Muscle layer of duodenum (tissue), 2 donors: ENCODE measurements at regions not wholly inside any gene's neighbourhood (a gene's known extent, or its start where the extent isn't known, plus 50 kb on each side); places are given as distances from the start of the nearest gene placed in this dataset.
"Not testable (repeated sequence)": the region's sequence is repeated elsewhere in the genome, so short reads cannot be mapped to it uniquely, and the experiment has no call there.

Experiments used
- H3K27ac ChIP-seq: one replicate; pipeline ENCODE4 v1.7.0; 2013; ENCODE audit warnings: mild to moderate bottlenecking, low read length
- H3K27me3 ChIP-seq: one replicate; pipeline ENCODE4 v1.7.0; 2013; ENCODE audit warnings: low read depth, mild to moderate bottlenecking, control low read depth, low read length
- H3K36me3 ChIP-seq, 2 donors: one replicate each; pipeline ENCODE4 v1.7.0; 2013; ENCODE audit warnings: low read length in 2 of 2, control low read depth in 1 of 2, mild to moderate bottlenecking in 1 of 2; ENCODE audit not compliant: insufficient read depth in 2 of 2, control insufficient read depth in 1 of 2
- H3K4me1 ChIP-seq, 2 donors: one replicate each; pipeline ENCODE4 v1.7.0; 2013; ENCODE audit warnings: low read length in 2 of 2, mild to moderate bottlenecking in 2 of 2, control low read depth in 1 of 2, moderate library complexity in 1 of 2; ENCODE audit not compliant: insufficient read depth in 2 of 2, control insufficient read depth in 1 of 2
- H3K4me3 ChIP-seq, 2 donors: one replicate each; pipeline ENCODE4 v1.7.0; 2013; ENCODE audit warnings: low read length in 2 of 2, low read depth in 1 of 2, mild to moderate bottlenecking in 1 of 2
- H3K9me3 ChIP-seq, 2 donors: one replicate each; pipeline ENCODE4 v1.7.0; 2013; ENCODE audit warnings: low read length in 2 of 2, control low read depth in 1 of 2, mild to moderate bottlenecking in 1 of 2; ENCODE audit not compliant: control insufficient read depth in 1 of 2
- donor health status: healthy.

DNA sequence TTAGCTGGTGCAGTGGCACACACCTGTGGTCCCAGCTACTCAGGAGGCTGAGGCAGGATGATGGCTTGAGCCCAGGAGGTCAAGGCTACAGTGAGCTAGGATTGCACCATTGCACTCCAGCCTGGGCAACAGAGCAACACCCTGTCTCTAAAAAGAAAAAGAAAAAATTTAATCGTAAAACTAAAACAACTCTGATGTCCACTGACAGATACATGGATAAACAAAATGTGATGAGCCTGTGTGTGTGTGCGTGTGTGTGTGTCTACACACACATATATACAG is 99.6 kb downstream of the TPRA1 start:
- H3K4me3 ChIP-seq, H3K4me1 ChIP-seq, H3K27me3 ChIP-seq, H3K27ac ChIP-seq, H3K9me3 ChIP-seq, H3K36me3 ChIP-seq: not testable (repeated sequence)

DNA sequence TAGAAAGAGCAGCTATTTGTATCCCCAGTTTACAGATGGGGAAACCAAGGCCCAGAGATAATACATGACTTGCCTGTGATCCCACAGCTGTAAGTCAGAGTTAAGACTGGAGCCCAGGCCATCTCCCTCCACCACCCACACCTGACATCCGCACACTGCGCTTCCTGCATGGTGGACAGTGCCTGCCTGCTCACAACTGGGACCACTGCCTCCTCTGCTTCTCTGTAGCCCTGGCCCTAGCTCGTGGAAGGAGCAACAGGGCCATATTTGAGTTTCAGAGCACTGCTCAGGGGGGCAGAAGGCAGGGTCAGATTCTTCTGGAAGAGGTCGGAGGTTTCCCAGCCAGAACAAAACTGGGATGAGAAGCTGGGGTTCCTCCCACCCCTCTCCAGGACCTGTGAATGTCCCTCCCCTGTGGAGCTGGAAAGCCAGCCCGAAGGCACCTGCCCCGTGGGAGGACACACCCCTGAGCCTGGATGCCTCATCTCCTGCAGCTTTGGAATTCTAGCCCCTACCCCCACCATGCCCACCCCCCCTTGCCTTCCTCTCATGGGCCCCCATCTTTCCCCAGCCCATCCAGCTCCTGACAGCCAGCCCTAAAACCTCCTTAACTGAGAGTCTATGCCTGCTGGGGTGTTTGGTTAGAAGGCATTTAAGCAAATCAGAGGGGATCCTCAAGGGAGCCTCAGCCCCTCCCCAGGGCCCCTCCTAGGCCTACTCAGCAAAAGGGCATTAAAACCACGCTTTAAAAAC is 100.1 kb downstream of the TPRA1 start:
- Histone ChIP-seq H3K27ac (no peak overlapping the region), H3K27me3 (no peaks in the 10 kb centered on the region), H3K9me3 (no peaks in the 10 kb centered on the region)

DNA sequence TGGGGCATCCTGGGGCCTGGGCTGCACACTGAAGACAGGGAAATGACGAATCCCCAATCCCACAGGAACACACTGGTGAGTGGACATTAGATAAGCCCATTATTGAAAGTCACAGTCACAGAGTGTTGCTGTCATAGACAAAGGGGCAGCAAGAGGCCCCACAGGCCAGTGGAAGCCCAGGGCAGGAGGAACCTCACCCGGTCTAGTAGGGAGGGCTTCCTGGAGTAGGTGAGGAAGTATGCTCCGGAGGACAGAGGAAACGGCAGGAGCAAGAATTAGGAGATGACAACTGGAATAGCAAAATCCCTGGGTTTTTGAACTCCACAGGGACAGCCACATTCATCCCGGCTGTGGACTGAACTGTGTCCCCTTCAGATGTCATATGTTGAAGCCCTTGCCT is 101.2 kb downstream of the TPRA1 start:
- H3K27me3 ChIP-seq: no peaks in the 10 kb centered on the region
- H3K4me1 ChIP-seq: no peaks in the 10 kb centered on the region
- H3K4me3 ChIP-seq: no peak overlapping the region
- H3K36me3 ChIP-seq: no peaks in the 10 kb centered on the region
- no peak overlapping the region for H3K27ac ChIP-seq
- H3K9me3 ChIP-seq: no peaks in the 10 kb centered on the region

More for the DNA sequence above, 100.1 kb downstream of the TPRA1 start:
- Histone ChIP-seq H3K4me3 (no peak overlapping the region), H3K4me1 (no peaks in the 10 kb centered on the region), H3K36me3 (no peaks in the 10 kb centered on the region)

DNA sequence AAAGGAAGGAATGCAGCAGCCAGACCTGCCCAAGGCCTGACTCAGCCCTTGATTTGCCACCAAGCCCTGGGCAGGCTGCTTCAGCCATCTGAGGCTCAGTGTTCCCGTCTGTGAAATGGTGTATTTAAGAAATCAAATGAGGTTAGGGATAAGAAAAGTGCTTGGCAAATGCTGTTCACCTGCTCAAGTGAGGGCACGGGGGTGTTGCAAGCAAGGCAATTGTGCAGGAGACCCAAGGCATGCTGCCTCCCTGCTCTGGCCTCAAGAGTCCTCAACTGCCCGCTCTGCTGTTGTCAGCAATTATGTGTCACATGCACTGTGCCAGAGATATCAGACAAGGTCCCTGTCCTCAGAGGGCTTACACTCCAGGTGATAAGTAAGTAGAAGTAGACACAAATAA is 101.8 kb downstream of the TPRA1 start:
- no peaks in the 10 kb centered on the region for H3K9me3 ChIP-seq
- no peaks in the 10 kb centered on the region for H3K36me3 ChIP-seq
- no peak overlapping the region for H3K4me3 ChIP-seq
- H3K27ac ChIP-seq: no peak overlapping the region
- no peaks in the 10 kb centered on the region for H3K27me3 ChIP-seq
- no peaks in the 10 kb centered on the region for H3K4me1 ChIP-seq

DNA sequence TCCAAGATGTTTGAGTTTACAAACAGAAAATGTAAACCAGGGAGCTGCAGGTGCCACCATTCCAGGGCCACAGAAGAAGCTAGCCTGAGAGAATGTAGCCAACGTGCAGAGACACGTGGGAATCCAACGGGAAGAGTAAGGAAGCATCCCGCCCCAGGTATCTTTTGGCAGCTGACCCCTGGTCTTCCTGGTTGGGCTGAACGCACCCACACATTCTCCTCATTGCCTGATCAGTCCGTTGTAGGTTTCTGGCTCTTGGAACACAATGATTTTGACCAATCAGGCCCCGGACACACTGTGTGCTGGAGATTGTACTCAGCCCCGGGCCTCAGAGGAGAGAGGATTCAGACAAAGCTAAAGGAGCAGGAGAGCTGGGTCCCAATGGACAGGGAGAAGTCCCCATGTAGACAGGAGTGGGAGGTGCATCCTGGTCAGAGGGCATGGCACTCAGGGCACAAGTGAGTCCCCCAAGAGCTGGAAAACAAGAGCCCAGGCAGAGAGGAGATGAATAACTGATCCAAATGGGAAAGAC is 102.3 kb downstream of the TPRA1 start:
- H3K36me3 ChIP-seq: no peaks in the 10 kb centered on the region
- no peaks in the 10 kb centered on the region for H3K4me1 ChIP-seq
- H3K27me3 ChIP-seq: no peaks in the 10 kb centered on the region
- H3K4me3 ChIP-seq: no peak overlapping the region
- no peak overlapping the region for H3K27ac ChIP-seq
- no peaks in the 10 kb centered on the region for H3K9me3 ChIP-seq

DNA sequence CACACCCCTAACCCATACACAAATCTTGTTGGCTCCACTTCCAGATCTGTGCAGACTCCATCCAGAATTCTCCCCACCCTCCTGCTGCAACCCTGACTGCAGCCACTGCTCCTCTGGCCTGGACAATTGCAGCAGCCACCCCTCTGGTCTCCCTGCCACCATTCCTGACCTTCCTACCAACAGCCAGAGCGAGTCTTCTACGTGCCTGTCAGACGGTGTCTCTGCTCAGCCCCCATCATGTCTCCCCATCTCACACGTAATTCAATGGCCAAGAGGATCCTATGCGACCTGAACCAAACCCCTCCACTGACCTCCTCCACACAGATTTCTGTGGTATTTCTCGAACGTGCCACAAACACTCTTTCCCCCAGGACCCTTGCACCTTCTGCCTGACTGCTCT is 103.3 kb downstream of the TPRA1 start:
- Histone ChIP-seq H3K4me1 (no peaks in the 10 kb centered on the region), H3K9me3 (no peaks in the 10 kb centered on the region), H3K36me3 (no peaks in the 10 kb centered on the region), H3K4me3 (no peak overlapping the region), H3K27me3 (no peaks in the 10 kb centered on the region), H3K27ac (no peak overlapping the region)

DNA sequence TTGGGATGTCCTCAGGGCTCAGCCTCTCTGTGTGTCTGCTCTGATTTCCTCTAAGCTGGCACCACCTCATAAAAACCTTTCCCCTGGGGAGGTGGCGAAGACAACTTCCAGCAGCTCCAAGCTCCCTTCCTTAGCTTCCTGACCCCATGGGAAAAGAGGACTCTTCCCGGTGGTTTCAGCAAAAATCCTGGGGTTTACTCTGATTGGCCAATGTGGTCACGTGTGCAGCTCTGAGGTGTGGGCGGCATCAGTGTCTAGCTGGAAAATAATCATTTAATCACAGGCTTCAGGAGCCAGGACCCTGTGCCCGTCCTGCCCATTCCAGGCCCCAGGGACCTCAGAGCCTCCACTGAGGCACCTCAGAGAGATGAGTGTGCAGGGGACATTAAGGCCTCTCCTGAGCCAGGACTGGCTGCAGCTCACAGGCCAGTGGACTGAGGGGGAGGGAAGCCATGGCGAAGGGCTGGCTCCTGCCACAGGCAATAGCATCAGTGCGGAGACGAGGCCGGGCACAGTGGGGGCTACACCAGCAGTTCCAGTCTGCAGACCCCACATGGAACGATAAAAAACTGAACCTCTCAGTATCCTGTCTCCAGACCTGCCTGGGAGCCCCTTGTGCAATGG is 104.1 kb downstream of the TPRA1 start:
- H3K9me3 ChIP-seq: no peaks in the 10 kb centered on the region

DNA sequence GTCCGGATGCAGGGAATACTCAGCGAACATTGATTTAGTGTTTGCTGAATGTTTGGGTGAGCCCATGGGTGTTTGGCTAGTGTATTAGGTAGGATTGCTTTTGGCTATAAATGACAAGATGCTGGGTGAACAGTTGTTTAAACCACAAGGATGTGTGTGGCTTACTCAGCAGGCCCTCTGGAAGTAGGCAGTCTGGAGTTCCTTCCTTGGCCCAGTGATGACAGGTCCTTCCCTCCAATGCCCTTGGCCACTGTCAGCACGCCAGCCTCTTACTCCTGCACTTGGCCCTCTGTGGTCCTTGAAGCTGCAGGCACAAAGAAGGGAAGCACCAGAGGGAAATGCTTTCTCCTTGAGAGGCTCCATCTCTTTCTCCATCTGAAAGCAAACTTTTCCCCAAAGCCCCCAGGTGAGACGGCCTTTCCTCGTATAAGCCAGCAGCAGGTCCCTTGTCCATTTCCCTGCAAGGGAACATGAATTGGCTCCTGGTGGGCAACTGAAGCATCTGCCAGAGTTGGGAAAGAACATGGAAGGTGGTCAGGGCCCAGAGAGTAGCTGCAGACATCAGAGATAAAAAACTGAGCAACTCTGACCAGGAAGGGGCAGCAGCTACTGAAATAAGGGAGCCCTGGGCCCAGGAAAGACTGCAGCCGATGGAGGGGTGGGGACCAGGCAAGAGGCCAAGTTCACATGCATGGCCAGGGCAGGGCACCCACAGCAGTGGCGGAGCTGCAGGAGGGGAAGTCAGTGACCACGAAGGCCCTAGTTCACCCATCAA is 105.0 kb downstream of the TPRA1 start:
- H3K4me1 ChIP-seq: no peaks in the 10 kb centered on the region
- H3K4me3 ChIP-seq: no peak overlapping the region
- no peaks in the 10 kb centered on the region for H3K9me3 ChIP-seq
- no peaks in the 10 kb centered on the region for H3K27me3 ChIP-seq
- no peak overlapping the region for H3K27ac ChIP-seq
- no peaks in the 10 kb centered on the region for H3K36me3 ChIP-seq

More for the DNA sequence above, 104.1 kb downstream of the TPRA1 start:
- no peaks in the 10 kb centered on the region for H3K36me3 ChIP-seq
- no peak overlapping the region for H3K4me3 ChIP-seq
- no peaks in the 10 kb centered on the region for H3K4me1 ChIP-seq
- H3K27ac ChIP-seq: no peak overlapping the region
- no peaks in the 10 kb centered on the region for H3K27me3 ChIP-seq

DNA sequence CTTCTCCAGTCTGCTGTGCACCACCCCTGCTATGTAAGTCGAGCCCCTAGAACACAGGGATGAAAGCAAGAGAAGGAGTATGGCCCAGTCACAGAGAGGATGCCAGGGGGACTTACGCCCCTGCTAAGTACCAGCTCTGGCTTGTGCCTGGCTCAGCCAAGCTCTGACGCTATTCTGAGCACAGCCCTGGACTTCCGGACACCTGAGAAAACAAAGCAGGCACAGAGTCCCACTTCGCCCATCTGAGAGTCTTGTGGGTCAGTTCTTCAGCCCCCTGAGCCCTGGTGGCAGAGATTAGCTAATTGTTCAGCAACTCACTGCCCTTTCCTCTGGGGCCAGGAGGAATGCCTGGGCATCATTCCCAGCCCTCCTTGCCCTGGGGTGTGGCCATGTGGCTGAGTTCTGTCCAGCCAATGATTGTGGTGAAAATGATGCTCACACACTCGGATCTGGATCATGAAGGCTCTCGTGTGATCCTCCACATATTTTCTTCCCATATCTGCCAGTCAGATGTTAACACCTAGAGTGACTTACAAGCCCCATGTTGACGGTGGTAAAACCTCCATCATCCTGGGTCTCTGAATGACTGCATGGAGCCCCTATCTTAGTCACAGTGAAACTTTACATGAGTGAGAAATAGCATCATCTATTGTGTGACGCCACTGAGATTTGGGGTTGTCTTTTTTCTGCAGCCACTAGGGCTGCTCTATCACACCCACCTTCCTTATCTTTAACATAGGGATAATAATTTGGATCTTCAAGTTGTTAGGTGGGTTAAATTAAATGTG is 105.7 kb downstream of the TPRA1 start:
- Histone ChIP-seq H3K4me3 (no peak overlapping the region), H3K36me3 (no peaks in the 10 kb centered on the region), H3K9me3 (no peaks in the 10 kb centered on the region), H3K4me1 (no peaks in the 10 kb centered on the region), H3K27ac (no peak overlapping the region), H3K27me3 (no peaks in the 10 kb centered on the region)

DNA sequence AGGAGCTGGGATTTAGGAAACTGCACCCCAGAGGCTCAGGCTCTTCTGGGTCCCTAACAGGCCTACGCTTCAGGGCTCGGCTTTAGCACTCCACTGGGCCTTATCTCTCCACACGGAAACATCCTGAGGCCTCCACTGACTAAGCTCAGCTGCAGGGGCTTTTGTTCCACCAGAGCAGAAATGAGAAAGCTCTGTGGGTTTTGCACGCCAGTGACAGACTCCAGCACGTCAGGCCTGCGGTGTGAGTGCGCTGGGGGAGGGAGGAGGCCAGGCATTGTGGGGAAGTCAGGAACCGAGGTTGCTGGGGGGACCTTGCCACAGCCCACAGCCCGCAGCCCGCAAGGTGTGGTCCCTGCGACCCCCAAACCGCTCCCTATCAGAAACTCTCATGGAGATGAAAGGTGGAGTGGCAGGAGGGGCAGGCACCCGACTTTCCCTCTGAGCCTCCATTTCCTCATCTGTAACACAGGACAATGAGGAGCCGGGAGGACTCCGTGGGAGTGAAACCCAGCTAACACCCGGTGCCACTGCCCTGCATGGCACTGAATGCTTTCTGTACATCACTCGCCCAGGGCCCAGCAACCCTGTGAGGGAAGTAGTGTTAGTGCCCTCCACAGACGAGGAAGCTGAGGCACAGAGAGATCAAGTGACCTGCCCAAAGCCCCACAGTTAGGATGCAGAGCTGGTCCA is 106.5 kb downstream of the TPRA1 start:
- H3K27ac ChIP-seq: no peak overlapping the region
- no peak overlapping the region for H3K4me3 ChIP-seq
- no peaks in the 10 kb centered on the region for H3K27me3 ChIP-seq
- H3K9me3 ChIP-seq: no peaks in the 10 kb centered on the region
- no peaks in the 10 kb centered on the region for H3K4me1 ChIP-seq
- no peaks in the 10 kb centered on the region for H3K36me3 ChIP-seq
